H1 (cell line): ENCODE measurements at regions not wholly inside any gene's neighbourhood (a gene's known extent, or its start where the extent isn't known, plus 50 kb on each side); places are given as distances from the start of the nearest gene placed in this dataset.

Source experiments
- ATF3 ChIP-seq: IDR thresholded peaks from 2 replicates; pipeline ENCODE4 v1.6.1; 2011; ENCODE audit warnings: low read depth, mild to moderate bottlenecking, low read length; ENCODE audit not compliant: insufficient read depth
- CTCF ChIP-seq, 3 experiments: IDR thresholded peaks; 1 replicate in 2 of 3; 2 replicates in 1 of 3; pipeline versions ENCODE4 v1.5.1 to v1.6.1; 2011; ENCODE audit warnings: low read length in 3 of 3, mild to moderate bottlenecking in 3 of 3, inconsistent platforms in 2 of 3, low read depth in 1 of 3, moderate library complexity in 1 of 3; ENCODE audit not compliant: insufficient read depth in 1 of 3; ENCODE audit errors: control extremely low read depth in 1 of 3
- FOSL1 ChIP-seq: IDR thresholded peaks from 2 replicates; pipeline ENCODE4 v1.6.1; 2011; ENCODE audit warnings: mild to moderate bottlenecking, low read depth, low read length, moderate library complexity; ENCODE audit not compliant: insufficient read depth
- MAFK ChIP-seq: IDR thresholded peaks from 2 replicates; pipeline ENCODE4 v1.6.1; 2012; ENCODE audit warnings: low read depth, mild to moderate bottlenecking, improper control_type of control experiment, low read length
- MAX ChIP-seq: IDR thresholded peaks from 2 replicates; pipeline ENCODE4 v1.6.1; 2012; ENCODE audit warnings: inconsistent platforms
- POLR2A ChIP-seq, 2 experiments: IDR thresholded peaks; 1 replicate in 1 of 2; 2 replicates in 1 of 2; pipeline ENCODE4 v1.6.1; 2011; ENCODE audit warnings: low read depth in 2 of 2, low read length in 2 of 2, mild to moderate bottlenecking in 2 of 2; ENCODE audit errors: control extremely low read depth in 1 of 2
- RBBP5 ChIP-seq: IDR thresholded peaks from 2 replicates; pipeline ENCODE4 v1.7.1; 2012; ENCODE audit warnings: low read depth, mild to moderate bottlenecking, inconsistent platforms, low read length, moderate library complexity, borderline replicate concordance
- SIN3A ChIP-seq, 2 experiments: IDR thresholded peaks in 1 of 2; conservative IDR thresholded peaks in 1 of 2; 2 replicates each; pipeline ENCODE4 v1.6.1; 2011 to 2012; ENCODE audit warnings: low read length in 2 of 2, improper control_type of control experiment in 1 of 2, low read depth in 1 of 2, mild to moderate bottlenecking in 1 of 2
- SRF ChIP-seq: IDR thresholded peaks from 2 replicates; pipeline ENCODE4 v1.6.1; 2011; ENCODE audit warnings: mild to moderate bottlenecking, low read depth, low read length, moderate library complexity
- TBP ChIP-seq: IDR thresholded peaks from 2 replicates; pipeline ENCODE4 v1.6.1; 2011; ENCODE audit warnings: low read depth, low read length, improper control_type of control experiment
- ZNF274 ChIP-seq: IDR thresholded peaks from 2 replicates; pipeline ENCODE4 v1.7.0; 2012; ENCODE audit warnings: low read length, borderline replicate concordance; ENCODE audit errors: extremely low read depth

DNA sequence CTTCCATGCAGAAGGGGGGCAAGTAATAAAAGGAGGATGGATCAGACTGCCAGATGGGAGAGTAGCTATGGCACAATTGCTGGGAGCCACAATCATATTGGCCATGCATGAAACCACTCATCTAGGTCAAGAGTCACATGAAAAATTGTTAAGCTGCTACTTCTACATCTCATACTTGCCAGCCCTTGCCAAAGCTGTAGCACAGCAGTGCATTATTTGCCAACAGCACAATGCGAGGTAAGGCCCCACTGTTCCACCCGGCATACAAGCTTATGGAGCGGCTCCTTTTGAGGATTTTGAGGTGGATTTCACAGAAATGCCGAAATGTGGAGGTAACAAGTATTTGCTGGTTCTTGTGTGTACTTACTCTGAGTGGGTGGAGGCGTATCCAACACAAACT is 109.9 kb upstream of the EPB41L4A start:
- no peak for TF ChIP-seq RBBP5
- TF ChIP-seq MAX: no peak
- TF ChIP-seq CTCF (IDR thresholded peaks at IDR 0.05; ENCODE audit: control extremely low read depth in 1 of 3, insufficient read depth in 1 of 3, low read depth in 1 of 3, low read length in 3 of 3): no peak
- TF ChIP-seq POLR2A (IDR thresholded peaks at IDR 0.05; ENCODE audit: control extremely low read depth in 1 of 2, low read depth in 2 of 2, low read length in 2 of 2): no peak
- TF ChIP-seq MAFK: no peak
- TF ChIP-seq ZNF274: no peak
- TF ChIP-seq ATF3: no peak
- TF ChIP-seq TBP: no peak
- no peak for TF ChIP-seq SRF
- no peak for TF ChIP-seq FOSL1
- TF ChIP-seq SIN3A (conservative IDR thresholded peaks at IDR 0.05 in 1 of 2, IDR thresholded peaks at IDR 0.05 in 1 of 2; ENCODE audit: low read depth in 1 of 2, low read length in 2 of 2): no peak
